ENCODE measurements at regions not wholly inside any gene's neighbourhood (a gene's known extent, or its start where the extent isn't known, plus 50 kb on each side); places are given as distances from the start of the nearest gene placed in this dataset.

GRCh38 chr20:60748086-60748485 lies 504.0 kb upstream of the CDH4 start:
- TF ChIP-seq SIN3A (IDR thresholded peaks at IDR 0.05; ENCODE audit: borderline replicate concordance, insufficient read depth, low read length) (no peak), REST (IDR thresholded peaks at IDR 0.05; ENCODE audit: insufficient read depth in 1 of 2, low read depth in 2 of 2, low read length in 2 of 2) (no peak), FOXP2 (optimal IDR thresholded peaks at IDR 0.05; ENCODE audit: borderline replicate concordance, extremely low read depth, extremely low read length, insufficient read depth) (no peak), POLR2AphosphoS5 (IDR thresholded peaks at IDR 0.05; ENCODE audit: low read depth, low read length) (no peak), TAF1 (IDR thresholded peaks at IDR 0.05; ENCODE audit: borderline replicate concordance, insufficient read depth, low read length) (no peak)

GRCh38 chr20:60749804-60750602 lies 502.1 kb upstream of the CDH4 start:
- no peak for TF ChIP-seq POLR2AphosphoS5 (IDR thresholded peaks at IDR 0.05; ENCODE audit: low read depth, low read length)
- TF ChIP-seq SIN3A (IDR thresholded peaks at IDR 0.05; ENCODE audit: borderline replicate concordance, insufficient read depth, low read length), result no peak
- no peak for TF ChIP-seq REST (IDR thresholded peaks at IDR 0.05; ENCODE audit: insufficient read depth in 1 of 2, low read depth in 2 of 2, low read length in 2 of 2)
- no peak for TF ChIP-seq FOXP2 (optimal IDR thresholded peaks at IDR 0.05; ENCODE audit: borderline replicate concordance, extremely low read depth, extremely low read length, insufficient read depth)
- no peak for TF ChIP-seq TAF1 (IDR thresholded peaks at IDR 0.05; ENCODE audit: borderline replicate concordance, insufficient read depth, low read length)

GRCh38 chr20:60750909-60751308 lies 501.2 kb upstream of the CDH4 start:
- TF ChIP-seq REST (IDR thresholded peaks at IDR 0.05; ENCODE audit: insufficient read depth in 1 of 2, low read depth in 2 of 2, low read length in 2 of 2) (no peak), TAF1 (IDR thresholded peaks at IDR 0.05; ENCODE audit: borderline replicate concordance, insufficient read depth, low read length) (no peak), POLR2AphosphoS5 (IDR thresholded peaks at IDR 0.05; ENCODE audit: low read depth, low read length) (no peak), SIN3A (IDR thresholded peaks at IDR 0.05; ENCODE audit: borderline replicate concordance, insufficient read depth, low read length) (no peak), FOXP2 (optimal IDR thresholded peaks at IDR 0.05; ENCODE audit: borderline replicate concordance, extremely low read depth, extremely low read length, insufficient read depth) (no peak)

GRCh38 chr20:60751826-60752225 lies 500.2 kb upstream of the CDH4 start:
- TF ChIP-seq SIN3A (IDR thresholded peaks at IDR 0.05; ENCODE audit: borderline replicate concordance, insufficient read depth, low read length) (no peak), POLR2AphosphoS5 (IDR thresholded peaks at IDR 0.05; ENCODE audit: low read depth, low read length) (no peak), REST (IDR thresholded peaks at IDR 0.05; ENCODE audit: insufficient read depth in 1 of 2, low read depth in 2 of 2, low read length in 2 of 2) (no peak), TAF1 (IDR thresholded peaks at IDR 0.05; ENCODE audit: borderline replicate concordance, insufficient read depth, low read length) (no peak), FOXP2 (optimal IDR thresholded peaks at IDR 0.05; ENCODE audit: borderline replicate concordance, extremely low read depth, extremely low read length, insufficient read depth) (no peak)

All from PFSK-1 (cell line).